ENCODE measurements at regions not wholly inside any gene's neighbourhood (a gene's known extent, or its start where the extent isn't known, plus 50 kb on each side); places are given as distances from the start of the nearest gene placed in this dataset.

DNA sequence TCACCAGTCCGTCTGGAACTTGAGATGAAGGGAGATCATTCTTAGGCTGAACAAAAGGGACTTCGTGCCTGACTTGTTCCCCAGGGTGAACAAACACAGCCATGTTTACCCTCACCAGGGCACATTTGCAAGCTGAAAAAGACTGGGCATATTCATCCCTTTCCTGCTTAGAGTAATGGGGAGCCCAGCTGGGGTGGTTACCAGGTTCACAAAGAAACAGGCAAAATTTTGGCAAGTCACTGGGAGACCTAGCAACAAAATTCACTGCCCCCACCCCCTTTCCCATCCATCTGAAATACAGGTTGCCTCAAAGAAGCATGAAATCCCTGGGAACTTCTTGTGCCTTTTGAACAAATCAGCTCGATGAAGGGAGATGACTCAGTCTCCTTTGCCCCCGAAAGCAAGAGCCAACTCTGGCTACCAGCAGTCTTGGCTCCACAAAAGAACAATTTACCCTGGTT, 775.0 kb downstream of the SQOR start:
- H4K5ac ChIP-seq (ENCODE audit: low read depth, low read length) = no peak overlapping the region
- no peak overlapping the region for H3K27ac ChIP-seq (ENCODE audit: insufficient read depth, low read length)
- no peak overlapping the region for H2AK9ac ChIP-seq (replicated peaks; ENCODE audit: low read depth, low read length, poor library complexity)
- H3K9ac ChIP-seq (ENCODE audit: low read depth, low read length) = no peak overlapping the region
- H3K79me1 ChIP-seq (ENCODE audit: low read depth in 1 of 2, low read length in 2 of 2) = no peaks in the 10 kb centered on the region
- H2BK15ac ChIP-seq (ENCODE audit: low read depth, low read length) = no peak overlapping the region
- ATAC-seq (ENCODE audit: low read depth) = no peak
- H4K91ac ChIP-seq (ENCODE audit: insufficient read depth, low read depth, low read length) = no peak overlapping the region
- H3K4me3 ChIP-seq (ENCODE audit: insufficient read depth, low read depth, low read length) = no peak overlapping the region
- H3K9me3 ChIP-seq (ENCODE audit: control insufficient read depth, insufficient read depth, low read length) = peaks cover 5% of the 10 kb centered on the region; the same call in 1 of the 2 replicates
- H2AFZ ChIP-seq (replicated peaks; ENCODE audit: low read length, poor library complexity) = no peak overlapping the region
- H4K20me1 ChIP-seq (ENCODE audit: insufficient read depth, low read length) = no peaks in the 10 kb centered on the region
- WGBS, 2 experiments (ENCODE audit: extremely low coverage in 2 of 2, insufficient read length in 1 of 2) = no CpG with 5 or more reads among the region's 4 CpGs
- in situ Hi-C loops (cut with MboI; ENCODE audit: low sequenced_read_pairs) = no loop called here
- no peaks in the 10 kb centered on the region for H3K36me3 ChIP-seq (ENCODE audit: control insufficient read depth, insufficient read depth, low read length)
- intact Hi-C loops (cut with micrococcal nuclease) = no loop called here
- no peak overlapping the region for H2BK20ac ChIP-seq (ENCODE audit: low read depth, low read length)
- dilution Hi-C loops (cut with HindIII; ENCODE audit: low sequenced_read_pairs, unreplicated experiment) = no loop called here
- H2BK120ac ChIP-seq (ENCODE audit: low read depth, low read length) = no peak overlapping the region
- H3K4me1 ChIP-seq (ENCODE audit: control insufficient read depth, insufficient read depth, low read length) = no peaks in the 10 kb centered on the region
- no peak for TF ChIP-seq ELK1 (IDR thresholded peaks at IDR 0.05; ENCODE audit: borderline replicate concordance, low read depth, low read length)
- no peak for TF ChIP-seq RCOR1 (IDR thresholded peaks at IDR 0.05; ENCODE audit: insufficient replicate concordance, low read length)
- TF ChIP-seq MAZ (IDR thresholded peaks at IDR 0.05; ENCODE audit: borderline replicate concordance, low read depth, low read length) = no peak
- no peak for TF ChIP-seq NFE2L2 (IDR thresholded peaks at IDR 0.05; ENCODE audit: low read depth, low read length)
- no peak for TF ChIP-seq CEBPB (IDR thresholded peaks at IDR 0.05; ENCODE audit: low read depth, low read length)
- TF ChIP-seq, protein P1, sequence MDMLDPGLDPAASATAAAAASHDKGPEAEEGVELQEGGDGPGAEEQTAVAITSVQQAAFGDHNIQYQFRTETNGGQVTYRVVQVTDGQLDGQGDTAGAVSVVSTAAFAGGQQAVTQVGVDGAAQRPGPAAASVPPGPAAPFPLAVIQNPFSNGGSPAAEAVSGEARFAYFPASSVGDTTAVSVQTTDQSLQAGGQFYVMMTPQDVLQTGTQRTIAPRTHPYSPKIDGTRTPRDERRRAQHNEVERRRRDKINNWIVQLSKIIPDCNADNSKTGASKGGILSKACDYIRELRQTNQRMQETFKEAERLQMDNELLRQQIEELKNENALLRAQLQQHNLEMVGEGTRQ (IDR thresholded peaks at IDR 0.05; ENCODE audit: low read depth, low read length) = no peak
- TF ChIP-seq MXI1 (IDR thresholded peaks at IDR 0.05; ENCODE audit: borderline replicate concordance, low read depth, low read length) = no peak
- no peak for TF ChIP-seq BHLHE40 (IDR thresholded peaks at IDR 0.05; ENCODE audit: low read depth, low read length)
- TF ChIP-seq RAD21 (IDR thresholded peaks at IDR 0.05; ENCODE audit: low read length) = no peak
- no peak for TF ChIP-seq MAFK (IDR thresholded peaks at IDR 0.05; ENCODE audit: low read depth, low read length)
- TF ChIP-seq FOS (IDR thresholded peaks at IDR 0.05; ENCODE audit: low read depth, low read length) = no peak
- TF ChIP-seq CHD1 (IDR thresholded peaks at IDR 0.05; ENCODE audit: low read depth, low read length) = no peak
- no peak for TF ChIP-seq CTCF (conservative IDR thresholded peaks at IDR 0.05; ENCODE audit: low read depth, low read length)
- TF ChIP-seq RFX5 (IDR thresholded peaks at IDR 0.05; ENCODE audit: low read depth, low read length) = no peak
- no peak for TF ChIP-seq POLR2A (IDR thresholded peaks at IDR 0.05; ENCODE audit: low read depth, low read length)
- TF ChIP-seq SMC3 (IDR thresholded peaks at IDR 0.05; ENCODE audit: low read depth, low read length) = no peak
- no peak overlapping the region for H3K23ac ChIP-seq (ENCODE audit: low read depth, low read length)
- no peak overlapping the region for H3K18ac ChIP-seq (ENCODE audit: low read depth, low read length)
- ChIA-PET CTCF (no interaction called here), POLR2A (ENCODE audit: unreplicated experiment) (no interaction called here)
- no peak overlapping the region for H3K56ac ChIP-seq (ENCODE audit: extremely low read depth, insufficient read depth, low read length)
- no peak overlapping the region for H3K4me2 ChIP-seq (ENCODE audit: low read depth, low read length)
- H3K14ac ChIP-seq (replicated peaks; ENCODE audit: low read depth, low read length) = no peak overlapping the region
- no TSS peak for BruUV-seq (replicated peaks)
- no peaks in the 10 kb centered on the region for H3K9me1 ChIP-seq (ENCODE audit: insufficient read depth, low read length)
- H4K8ac ChIP-seq (ENCODE audit: low read depth in 2 of 2, low read length in 2 of 2) = no peak overlapping the region
- no peak overlapping the region for H2AK5ac ChIP-seq (ENCODE audit: low read depth, low read length)
- no peaks in the 10 kb centered on the region for H3K27me3 ChIP-seq (ENCODE audit: control insufficient read depth, insufficient read depth, low read length)
- no peak overlapping the region for H2BK5ac ChIP-seq (ENCODE audit: low read depth, low read length, poor library complexity, severe bottlenecking)
- no peak for DNase-seq
- H3K4ac ChIP-seq (ENCODE audit: low read depth, low read length) = no peak overlapping the region

Data from IMR-90 (cell line).